ENCODE measurements at regions not wholly inside any gene's neighbourhood (a gene's known extent, or its start where the extent isn't known, plus 50 kb on each side); places are given as distances from the start of the nearest gene placed in this dataset.

GRCh38 chr2:62568074-62568473, 62.1 kb upstream of the TMEM17 start:
- no peak for TF ChIP-seq GABPA (IDR thresholded peaks at IDR 0.05; ENCODE audit: low read depth)
- peak; percentile 70; the same call in 1 of the 2 replicates for TF ChIP-seq NFIC (IDR thresholded peaks at IDR 0.05; ENCODE audit: borderline replicate concordance)
- TF ChIP-seq, protein P1, sequence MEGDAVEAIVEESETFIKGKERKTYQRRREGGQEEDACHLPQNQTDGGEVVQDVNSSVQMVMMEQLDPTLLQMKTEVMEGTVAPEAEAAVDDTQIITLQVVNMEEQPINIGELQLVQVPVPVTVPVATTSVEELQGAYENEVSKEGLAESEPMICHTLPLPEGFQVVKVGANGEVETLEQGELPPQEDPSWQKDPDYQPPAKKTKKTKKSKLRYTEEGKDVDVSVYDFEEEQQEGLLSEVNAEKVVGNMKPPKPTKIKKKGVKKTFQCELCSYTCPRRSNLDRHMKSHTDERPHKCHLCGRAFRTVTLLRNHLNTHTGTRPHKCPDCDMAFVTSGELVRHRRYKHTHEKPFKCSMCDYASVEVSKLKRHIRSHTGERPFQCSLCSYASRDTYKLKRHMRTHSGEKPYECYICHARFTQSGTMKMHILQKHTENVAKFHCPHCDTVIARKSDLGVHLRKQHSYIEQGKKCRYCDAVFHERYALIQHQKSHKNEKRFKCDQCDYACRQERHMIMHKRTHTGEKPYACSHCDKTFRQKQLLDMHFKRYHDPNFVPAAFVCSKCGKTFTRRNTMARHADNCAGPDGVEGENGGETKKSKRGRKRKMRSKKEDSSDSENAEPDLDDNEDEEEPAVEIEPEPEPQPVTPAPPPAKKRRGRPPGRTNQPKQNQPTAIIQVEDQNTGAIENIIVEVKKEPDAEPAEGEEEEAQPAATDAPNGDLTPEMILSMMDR (IDR thresholded peaks at IDR 0.05): no peak
- no peak for TF ChIP-seq YY1 (IDR thresholded peaks at IDR 0.05; ENCODE audit: low read depth)
- no peak for TF ChIP-seq IRF3 (IDR thresholded peaks at IDR 0.05; ENCODE audit: low read depth, low read length)

Data from SK-N-SH (cell line).